Upper lobe of right lung (tissue), 1 donor: ENCODE measurements at regions not wholly inside any gene's neighbourhood (a gene's known extent, or its start where the extent isn't known, plus 50 kb on each side); places are given as distances from the start of the nearest gene placed in this dataset.
"Not testable (repeated sequence)": the region's sequence is repeated elsewhere in the genome, so short reads cannot be mapped to it uniquely, and the experiment has no call there.

Source experiments
- ATAC-seq: fragments of 200-7000 bp; cut with Tn5 transposase; one replicate; pipeline ENCODE4 v1.9.1; 2020; ENCODE audit warnings: mild to moderate bottlenecking, moderate library complexity
- DNase-seq: peaks from one replicate; pipeline ENCODE4 v3.0.0-alpha.2; 2020
- H3K27ac ChIP-seq: fragments of 200-600 bp; one replicate; pipeline ENCODE4 v1.8.0; 2022
- H3K27me3 ChIP-seq: fragments of 200-600 bp; one replicate; pipeline ENCODE4 v1.8.0; 2022; ENCODE audit warnings: mild to moderate bottlenecking
- H3K36me3 ChIP-seq: fragments of 200-600 bp; one replicate; pipeline ENCODE4 v1.8.0; 2022
- H3K4me1 ChIP-seq: fragments of 200-600 bp; one replicate; pipeline ENCODE4 v1.8.0; 2022
- H3K4me3 ChIP-seq: fragments of 200-600 bp; one replicate; pipeline ENCODE4 v1.8.0; 2022; ENCODE audit warnings: mild to moderate bottlenecking
- H3K9me3 ChIP-seq: fragments of 200-600 bp; one replicate; pipeline ENCODE4 v1.8.0; 2022
- intact Hi-C: fragments of 100-400 bp; cut with DNase I; formaldehyde crosslinking; loops from one replicate; pipeline ENCODE4 v1.11.0; 2022
- TF ChIP-seq, protein P1 (sequence below): fragments of 200-600 bp; IDR thresholded peaks from one replicate; pipeline ENCODE4 v1.8.0; 2022; ENCODE audit warnings: antibody characterized with exemption
- donor health status: DM: no; HTN: yes; CAD: no; lungs with severe emphysema.

DNA sequence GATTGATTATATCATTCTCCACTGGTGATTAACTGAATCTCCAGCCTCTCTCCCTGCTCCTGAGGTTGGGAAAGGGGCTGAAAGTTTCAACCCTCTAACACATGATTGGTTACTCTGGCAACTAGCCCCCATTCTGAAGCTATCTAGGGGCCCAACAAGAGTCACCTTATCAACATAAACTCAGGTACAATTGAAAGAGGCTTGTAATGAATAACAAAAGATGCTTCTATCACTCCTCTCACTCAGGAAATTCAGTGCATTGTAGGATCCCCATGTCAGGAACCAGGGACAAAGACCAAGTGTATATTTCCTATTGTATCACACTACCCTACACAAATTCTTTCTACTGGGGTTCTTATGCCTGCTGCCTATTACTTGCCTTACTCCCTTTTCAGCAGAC lies 123.9 kb upstream of the SLC13A1 start:
- intact Hi-C loops = no loop called here
- Histone ChIP-seq H3K9me3 (peaks cover 5% of the 10 kb centered on the region), H3K4me1 (no peaks in the 10 kb centered on the region), H3K27me3 (no peaks in the 10 kb centered on the region), H3K4me3 (no peak overlapping the region), H3K27ac (no peak overlapping the region), H3K36me3 (no peaks in the 10 kb centered on the region)
- ATAC-seq (no peak), DNase-seq (no peak)
- TF ChIP-seq, protein P1, sequence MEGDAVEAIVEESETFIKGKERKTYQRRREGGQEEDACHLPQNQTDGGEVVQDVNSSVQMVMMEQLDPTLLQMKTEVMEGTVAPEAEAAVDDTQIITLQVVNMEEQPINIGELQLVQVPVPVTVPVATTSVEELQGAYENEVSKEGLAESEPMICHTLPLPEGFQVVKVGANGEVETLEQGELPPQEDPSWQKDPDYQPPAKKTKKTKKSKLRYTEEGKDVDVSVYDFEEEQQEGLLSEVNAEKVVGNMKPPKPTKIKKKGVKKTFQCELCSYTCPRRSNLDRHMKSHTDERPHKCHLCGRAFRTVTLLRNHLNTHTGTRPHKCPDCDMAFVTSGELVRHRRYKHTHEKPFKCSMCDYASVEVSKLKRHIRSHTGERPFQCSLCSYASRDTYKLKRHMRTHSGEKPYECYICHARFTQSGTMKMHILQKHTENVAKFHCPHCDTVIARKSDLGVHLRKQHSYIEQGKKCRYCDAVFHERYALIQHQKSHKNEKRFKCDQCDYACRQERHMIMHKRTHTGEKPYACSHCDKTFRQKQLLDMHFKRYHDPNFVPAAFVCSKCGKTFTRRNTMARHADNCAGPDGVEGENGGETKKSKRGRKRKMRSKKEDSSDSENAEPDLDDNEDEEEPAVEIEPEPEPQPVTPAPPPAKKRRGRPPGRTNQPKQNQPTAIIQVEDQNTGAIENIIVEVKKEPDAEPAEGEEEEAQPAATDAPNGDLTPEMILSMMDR = no peak

DNA sequence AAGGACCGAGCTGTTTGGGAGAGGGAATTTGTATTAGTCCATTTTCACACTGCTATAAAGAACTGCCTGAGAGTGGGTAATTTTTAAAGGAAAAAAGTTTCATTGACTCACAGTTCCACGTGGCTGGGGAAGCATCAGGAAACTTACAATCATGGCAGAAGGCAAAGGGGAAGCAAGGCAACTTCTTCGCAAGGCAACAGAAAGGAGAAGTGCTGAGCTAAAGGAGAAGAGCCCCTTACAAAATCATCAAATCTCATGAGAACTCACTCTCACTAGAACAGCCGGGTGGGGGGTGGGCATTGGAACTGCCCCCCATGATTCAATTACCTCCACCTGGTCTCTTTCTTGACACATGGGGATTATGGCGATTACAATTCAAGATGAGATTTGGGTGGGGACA lies 121.8 kb upstream of the SLC13A1 start:
- H3K36me3 ChIP-seq, H3K9me3 ChIP-seq, H3K27me3 ChIP-seq, H3K4me3 ChIP-seq, intact Hi-C loops, H3K27ac ChIP-seq, DNase-seq, H3K4me1 ChIP-seq, ATAC-seq: not testable (repeated sequence)

DNA sequence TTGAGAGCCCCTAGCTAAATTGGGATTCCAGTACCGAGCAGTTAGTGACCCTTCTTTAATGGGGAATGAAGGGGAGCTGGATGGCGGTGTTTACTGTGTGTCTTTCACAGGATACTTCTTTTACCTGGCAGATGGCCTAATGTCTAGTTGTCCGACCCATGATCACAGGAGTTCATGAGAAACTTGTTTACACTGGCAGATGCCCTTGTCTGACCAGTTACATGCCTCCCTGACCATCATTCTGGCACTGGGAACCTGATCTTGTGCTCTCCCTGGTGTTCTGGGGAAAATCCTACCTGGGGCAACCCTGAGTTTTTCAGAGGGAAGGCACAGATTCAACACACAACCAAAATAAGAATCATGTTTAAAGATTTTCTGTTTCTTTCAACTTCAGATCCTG lies 120.1 kb upstream of the SLC13A1 start:
- intact Hi-C loops = no loop called here
- Histone ChIP-seq H3K9me3 (peaks cover 5% of the 10 kb centered on the region), H3K27ac (no peak overlapping the region), H3K4me3 (no peak overlapping the region), H3K36me3 (no peaks in the 10 kb centered on the region), H3K4me1 (no peaks in the 10 kb centered on the region), H3K27me3 (no peaks in the 10 kb centered on the region)
- TF ChIP-seq, protein P1 = no peak
- ATAC-seq = no peak
- no peak for DNase-seq

DNA sequence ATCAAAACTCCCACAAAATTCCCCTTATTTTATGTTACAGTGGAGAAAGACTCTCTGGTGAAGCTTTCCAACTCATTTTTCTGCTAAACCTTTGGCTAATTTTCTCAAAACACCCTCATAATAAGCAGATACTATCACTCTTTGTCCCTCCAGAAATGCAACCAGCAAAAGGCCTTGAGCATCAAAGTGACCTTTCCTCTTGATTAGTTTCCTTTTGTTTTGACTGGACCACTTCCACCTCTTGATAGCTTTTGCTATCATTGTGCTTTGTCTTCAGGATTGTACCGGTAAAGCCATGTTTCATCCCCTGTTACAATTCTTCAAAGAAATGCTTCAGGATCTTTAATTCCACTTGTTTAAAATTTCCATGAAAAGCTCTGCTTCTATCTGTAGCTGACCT lies 115.1 kb upstream of the SLC13A1 start:
- no peaks in the 10 kb centered on the region for H3K4me1 ChIP-seq
- no peak overlapping the region for H3K27ac ChIP-seq
- no peak overlapping the region for H3K4me3 ChIP-seq
- no peaks in the 10 kb centered on the region for H3K9me3 ChIP-seq
- H3K27me3 ChIP-seq = no peaks in the 10 kb centered on the region
- TF ChIP-seq, protein P1 = no peak
- no peaks in the 10 kb centered on the region for H3K36me3 ChIP-seq
- DNase-seq = no peak
- intact Hi-C loops = no loop called here
- ATAC-seq = no peak

DNA sequence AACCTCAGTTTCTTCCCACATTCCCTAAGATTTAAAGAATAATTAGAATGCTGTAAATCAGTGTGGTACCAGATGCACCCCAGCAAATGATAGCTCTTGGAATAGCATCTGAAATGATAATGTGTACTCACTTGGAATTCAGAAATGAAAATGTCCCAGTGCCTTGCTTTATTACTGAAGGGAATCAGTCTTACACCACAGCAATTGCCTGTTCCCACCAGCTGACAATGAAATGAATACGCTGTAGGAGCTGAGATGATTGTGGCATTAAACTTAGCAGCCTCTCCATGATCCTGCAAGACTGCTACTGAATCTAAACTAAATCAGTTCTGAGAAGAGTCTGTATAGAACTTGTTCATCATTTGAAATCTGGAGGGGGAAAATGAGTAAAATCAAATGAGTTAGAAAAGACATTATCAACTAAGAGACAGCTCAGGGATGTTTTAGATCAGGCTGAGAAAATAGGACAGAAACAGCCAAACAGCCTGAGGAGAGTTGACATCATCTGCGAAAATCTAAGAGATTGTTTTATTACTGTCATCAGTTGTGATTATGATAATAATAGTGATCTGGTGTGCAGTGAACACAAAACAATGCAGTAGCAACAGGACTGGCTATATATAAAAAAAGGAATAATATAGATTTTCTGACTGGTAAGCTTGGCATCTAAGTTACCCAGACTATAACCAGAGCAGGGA lies 108.6 kb upstream of the SLC13A1 start:
- intact Hi-C loops = no loop called here
- TF ChIP-seq, protein P1 = no peak

DNA sequence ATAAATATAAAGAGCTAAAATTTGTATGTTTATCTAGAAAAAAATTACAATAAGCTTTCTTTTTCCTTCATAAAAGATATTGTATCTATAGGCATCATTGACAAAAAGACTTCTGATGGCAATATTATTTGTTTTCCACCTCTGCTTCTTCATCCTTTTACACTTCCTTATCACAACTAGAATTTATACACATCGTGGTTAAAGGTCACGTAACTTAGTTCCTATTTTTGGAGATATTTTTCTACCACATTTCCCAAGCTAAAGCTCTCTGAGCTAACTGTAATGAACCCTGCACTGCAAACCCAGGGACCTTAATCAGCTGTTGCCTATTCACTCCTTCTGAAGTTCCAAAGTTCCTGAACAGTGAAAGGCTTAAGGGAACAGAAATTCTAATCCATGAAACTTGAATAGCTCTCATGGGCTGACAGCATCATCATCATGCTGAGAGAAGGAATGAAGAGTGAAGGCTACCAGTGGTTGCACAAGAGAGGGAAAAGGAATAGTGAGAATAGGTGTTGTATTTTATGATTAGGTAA lies 106.1 kb upstream of the SLC13A1 start:
- H3K9me3 ChIP-seq = no peaks in the 10 kb centered on the region
- TF ChIP-seq, protein P1 = no peak
- no peak for DNase-seq
- intact Hi-C loops = no loop called here
- H3K27me3 ChIP-seq = no peaks in the 10 kb centered on the region
- H3K4me1 ChIP-seq = no peaks in the 10 kb centered on the region
- ATAC-seq = no peak
- H3K36me3 ChIP-seq = no peaks in the 10 kb centered on the region
- H3K4me3 ChIP-seq = no peak overlapping the region
- H3K27ac ChIP-seq = no peak overlapping the region

More for the DNA sequence above, 108.6 kb upstream of the SLC13A1 start:
- H3K4me1 ChIP-seq = no peaks in the 10 kb centered on the region
- H3K36me3 ChIP-seq = no peaks in the 10 kb centered on the region
- no peaks in the 10 kb centered on the region for H3K27me3 ChIP-seq
- ATAC-seq = no peak
- H3K4me3 ChIP-seq = no peak overlapping the region
- H3K9me3 ChIP-seq = no peaks in the 10 kb centered on the region
- H3K27ac ChIP-seq = no peak overlapping the region
- DNase-seq = no peak
